Ascending aorta (tissue), 2 donors: ENCODE measurements at regions not wholly inside any gene's neighbourhood (a gene's known extent, or its start where the extent isn't known, plus 50 kb on each side); places are given as distances from the start of the nearest gene placed in this dataset.

Source experiments
- DNase-seq, 2 donors: peaks; one replicate each; pipeline ENCODE4 v3.0.0-alpha.2; 2019; ENCODE audit warnings: low spot score in 2 of 2
- H3K27ac ChIP-seq, 2 donors: fragments of 200-600 bp; sonication (generic); one replicate each; pipeline ENCODE4 v1.5.1; 2016 to 2017; ENCODE audit warnings: mild to moderate bottlenecking in 1 of 2
- H3K27me3 ChIP-seq: fragments of 200-600 bp; sonication (generic); one replicate; pipeline ENCODE4 v1.5.1; 2017
- H3K36me3 ChIP-seq, 2 donors: fragments of 200-600 bp; sonication (generic); one replicate each; pipeline ENCODE4 v1.5.1; 2016
- H3K4me1 ChIP-seq, 2 donors: fragments of 200-600 bp; sonication (generic); one replicate each; pipeline ENCODE4 v1.5.1; 2016 to 2017; ENCODE audit warnings: mild to moderate bottlenecking in 1 of 2
- H3K4me3 ChIP-seq, 2 donors: fragments of 200-600 bp; sonication (generic); one replicate each; pipeline ENCODE4 v1.5.1; 2016 to 2017; ENCODE audit warnings: mild to moderate bottlenecking in 1 of 2
- H3K9me3 ChIP-seq, 2 donors: fragments of 200-600 bp; sonication (generic); one replicate each; pipeline ENCODE4 v1.5.1; 2016
- intact Hi-C: fragments of 100-400 bp; cut with DNase I; formaldehyde crosslinking; loops from one replicate; pipeline ENCODE4 v1.15.1; 2023
- TF ChIP-seq, protein P1 (sequence below), 3 experiments: fragments of 200-600 bp in 2 of 3; fragments of 450-650 bp in 1 of 3; sonication (generic) in 2 of 3; IDR thresholded peaks; one replicate each; pipeline ENCODE4 v1.5.1; 2016 to 2019; ENCODE audit warnings: antibody characterized with exemption in 3 of 3, mild to moderate bottlenecking in 1 of 3, moderate library complexity in 1 of 3

DNA sequence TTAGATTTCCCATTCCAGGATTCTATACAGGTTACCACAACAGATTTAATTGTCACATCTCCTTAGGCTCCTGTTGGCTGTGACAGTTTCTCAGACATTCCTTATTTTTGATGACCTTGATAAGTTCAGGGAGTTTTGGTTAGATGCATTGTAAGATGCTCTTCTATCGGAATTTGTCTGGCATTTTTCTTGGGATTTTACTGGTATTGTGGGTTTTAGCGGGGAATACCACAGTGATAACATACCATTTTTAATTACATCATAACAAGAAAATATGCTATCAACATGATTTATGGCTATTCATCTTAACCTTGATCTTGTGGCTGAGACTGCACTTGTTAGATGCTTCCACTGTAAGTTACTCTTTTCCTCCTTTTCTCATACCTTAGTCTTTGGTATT lies 217.5 kb upstream of the PPFIA2 start:
- Histone ChIP-seq H3K4me3 (no peak overlapping the region), H3K27me3 (no peaks in the 10 kb centered on the region), H3K9me3 (no peaks in the 10 kb centered on the region), H3K27ac (no peak overlapping the region), H3K4me1 (no peaks in the 10 kb centered on the region), H3K36me3 (no peaks in the 10 kb centered on the region)
- intact Hi-C loops: no loop called here
- DNase-seq: no peak
- TF ChIP-seq, protein P1, sequence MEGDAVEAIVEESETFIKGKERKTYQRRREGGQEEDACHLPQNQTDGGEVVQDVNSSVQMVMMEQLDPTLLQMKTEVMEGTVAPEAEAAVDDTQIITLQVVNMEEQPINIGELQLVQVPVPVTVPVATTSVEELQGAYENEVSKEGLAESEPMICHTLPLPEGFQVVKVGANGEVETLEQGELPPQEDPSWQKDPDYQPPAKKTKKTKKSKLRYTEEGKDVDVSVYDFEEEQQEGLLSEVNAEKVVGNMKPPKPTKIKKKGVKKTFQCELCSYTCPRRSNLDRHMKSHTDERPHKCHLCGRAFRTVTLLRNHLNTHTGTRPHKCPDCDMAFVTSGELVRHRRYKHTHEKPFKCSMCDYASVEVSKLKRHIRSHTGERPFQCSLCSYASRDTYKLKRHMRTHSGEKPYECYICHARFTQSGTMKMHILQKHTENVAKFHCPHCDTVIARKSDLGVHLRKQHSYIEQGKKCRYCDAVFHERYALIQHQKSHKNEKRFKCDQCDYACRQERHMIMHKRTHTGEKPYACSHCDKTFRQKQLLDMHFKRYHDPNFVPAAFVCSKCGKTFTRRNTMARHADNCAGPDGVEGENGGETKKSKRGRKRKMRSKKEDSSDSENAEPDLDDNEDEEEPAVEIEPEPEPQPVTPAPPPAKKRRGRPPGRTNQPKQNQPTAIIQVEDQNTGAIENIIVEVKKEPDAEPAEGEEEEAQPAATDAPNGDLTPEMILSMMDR (IDR thresholded peaks at IDR 0.05): no peak

DNA sequence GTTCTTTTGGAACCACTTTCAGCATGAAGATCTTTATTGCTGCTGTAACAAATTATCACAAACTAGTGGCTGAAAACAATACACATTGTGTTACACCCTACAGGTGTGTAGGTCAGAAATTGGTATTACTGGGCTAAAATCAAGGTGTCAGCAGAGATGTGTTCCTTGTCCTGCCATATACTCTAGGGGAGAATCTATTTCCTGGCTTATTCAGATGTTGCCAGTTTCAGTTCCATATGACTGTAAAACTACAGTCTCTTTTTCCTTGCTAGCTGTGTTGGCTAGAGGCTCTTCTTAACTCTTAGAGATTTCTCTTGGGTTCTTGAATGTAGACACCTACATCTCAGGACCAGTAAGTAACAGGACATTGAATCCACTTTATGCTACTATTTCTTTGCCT lies 215.6 kb upstream of the PPFIA2 start:
- DNase-seq: no peak
- H3K9me3 ChIP-seq: no peaks in the 10 kb centered on the region
- H3K27me3 ChIP-seq: no peaks in the 10 kb centered on the region
- intact Hi-C loops: no loop called here
- no peaks in the 10 kb centered on the region for H3K4me1 ChIP-seq
- no peak overlapping the region for H3K4me3 ChIP-seq
- no peaks in the 10 kb centered on the region for H3K36me3 ChIP-seq
- TF ChIP-seq, protein P1 (IDR thresholded peaks at IDR 0.05): no peak
- no peak overlapping the region for H3K27ac ChIP-seq

DNA sequence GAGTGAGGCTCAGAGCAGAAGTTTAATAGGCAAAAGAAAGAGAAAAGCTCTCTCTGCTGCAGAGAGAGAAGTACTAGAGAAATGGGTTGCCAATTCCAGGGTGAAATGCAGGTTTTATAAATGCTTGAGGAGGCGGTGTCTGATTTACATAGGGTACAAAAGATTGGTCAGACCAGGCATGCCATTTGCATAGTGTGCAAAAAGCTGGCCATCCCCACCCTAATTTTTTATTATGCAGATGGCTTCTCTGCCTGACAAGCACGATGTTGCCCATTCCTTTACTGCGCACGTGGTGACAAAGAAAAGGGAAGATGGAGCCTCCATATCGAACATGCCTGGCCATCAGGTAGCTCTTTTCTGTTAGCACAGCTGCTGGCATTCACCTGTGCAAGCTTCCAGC lies 209.3 kb upstream of the PPFIA2 start:
- Histone ChIP-seq H3K4me1 (no peaks in the 10 kb centered on the region), H3K4me3 (no peak overlapping the region), H3K27me3 (no peaks in the 10 kb centered on the region), H3K27ac (no peak overlapping the region), H3K36me3 (no peaks in the 10 kb centered on the region), H3K9me3 (no peaks in the 10 kb centered on the region)
- TF ChIP-seq, protein P1 (IDR thresholded peaks at IDR 0.05): no peak
- no peak for DNase-seq
- intact Hi-C loops: no loop called here

DNA sequence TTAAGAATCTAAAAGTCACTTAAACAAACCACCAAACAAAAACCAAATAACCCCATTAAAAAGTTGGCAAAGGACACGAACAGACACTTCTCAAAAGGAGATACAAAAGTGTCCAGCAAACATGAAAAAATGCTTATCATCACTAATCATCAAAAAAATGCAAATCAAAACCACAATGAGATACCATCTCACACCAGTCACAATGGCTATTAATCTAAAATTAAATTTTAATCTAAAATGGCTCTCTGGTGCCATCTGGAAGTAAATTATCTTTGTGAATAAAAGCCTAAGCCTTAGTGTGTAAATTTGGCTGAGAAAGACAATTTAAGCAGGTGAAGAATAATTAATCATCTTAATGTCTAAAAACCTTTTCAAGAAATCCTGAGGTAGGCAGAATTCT lies 204.5 kb upstream of the PPFIA2 start:
- intact Hi-C loops: no loop called here
- no peaks in the 10 kb centered on the region for H3K36me3 ChIP-seq
- no peaks in the 10 kb centered on the region for H3K27me3 ChIP-seq
- no peak overlapping the region for H3K27ac ChIP-seq
- H3K4me3 ChIP-seq: no peak overlapping the region
- DNase-seq: no peak
- H3K4me1 ChIP-seq: no peaks in the 10 kb centered on the region
- H3K9me3 ChIP-seq: no peaks in the 10 kb centered on the region
- TF ChIP-seq, protein P1 (IDR thresholded peaks at IDR 0.05): no peak

DNA sequence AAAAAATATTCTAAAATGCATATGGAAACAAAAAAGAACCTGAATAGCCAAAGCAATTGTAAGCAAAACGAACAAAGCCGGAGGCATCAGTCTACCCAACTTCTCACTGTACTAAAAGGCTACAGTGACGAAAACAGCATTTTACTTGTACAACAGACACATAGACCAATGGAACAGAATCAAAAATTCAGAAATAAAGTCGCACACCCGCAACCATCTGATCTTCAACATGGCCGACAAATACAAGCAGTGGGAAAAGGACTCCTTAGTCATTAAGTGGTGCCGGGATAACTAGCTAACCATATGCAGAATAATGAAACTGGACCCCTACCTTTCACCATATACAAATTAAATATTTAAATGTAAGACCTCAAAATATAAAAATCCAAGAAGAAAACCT lies 203.9 kb upstream of the PPFIA2 start:
- H3K4me3 ChIP-seq: no peak overlapping the region
- TF ChIP-seq, protein P1 (IDR thresholded peaks at IDR 0.05): no peak
- DNase-seq: no peak
- no peaks in the 10 kb centered on the region for H3K9me3 ChIP-seq
- no peak overlapping the region for H3K27ac ChIP-seq
- no peaks in the 10 kb centered on the region for H3K36me3 ChIP-seq
- intact Hi-C loops: no loop called here
- no peaks in the 10 kb centered on the region for H3K4me1 ChIP-seq
- H3K27me3 ChIP-seq: no peaks in the 10 kb centered on the region

DNA sequence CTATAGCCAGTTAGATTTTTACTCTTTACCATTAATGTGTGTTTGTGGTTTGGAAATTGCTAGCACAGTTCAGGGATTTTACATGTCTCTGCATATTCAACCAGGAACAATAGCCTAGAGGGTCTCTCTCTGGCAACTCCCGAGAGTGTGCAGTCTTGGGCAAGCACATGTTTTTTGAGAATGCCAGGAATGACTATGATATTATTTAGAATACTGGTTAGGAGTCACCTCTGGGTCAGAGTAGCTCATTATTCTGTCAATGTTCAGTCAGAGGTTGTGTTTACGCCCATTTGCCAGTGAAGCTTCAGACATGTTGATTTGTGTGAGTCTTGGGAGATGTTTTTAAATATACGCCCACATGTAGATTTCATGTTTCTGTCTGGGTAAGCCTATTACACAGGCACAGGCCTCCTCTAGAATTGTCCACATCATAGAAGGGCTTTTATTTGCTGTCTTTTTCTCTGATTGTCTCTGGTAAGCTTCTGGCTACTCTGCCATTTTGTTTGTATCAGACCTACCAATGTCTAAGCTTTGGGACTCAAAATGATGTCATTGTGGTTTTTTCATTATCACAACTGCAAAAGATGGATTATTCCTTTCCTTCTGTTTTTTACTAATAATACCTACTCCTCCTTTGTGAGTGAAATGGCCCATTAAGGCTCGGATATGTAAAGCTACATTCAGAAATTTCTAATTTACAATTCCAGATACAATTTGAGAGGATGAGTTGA lies 203.1 kb upstream of the PPFIA2 start:
- Histone ChIP-seq H3K36me3 (no peaks in the 10 kb centered on the region), H3K27me3 (no peaks in the 10 kb centered on the region), H3K4me1 (no peaks in the 10 kb centered on the region), H3K4me3 (no peak overlapping the region), H3K9me3 (no peaks in the 10 kb centered on the region), H3K27ac (no peak overlapping the region)
- TF ChIP-seq, protein P1 (IDR thresholded peaks at IDR 0.05): no peak
- intact Hi-C loops: no loop called here
- DNase-seq: no peak
